ENCODE measurements at regions not wholly inside any gene's neighbourhood (a gene's known extent, or its start where the extent isn't known, plus 50 kb on each side); places are given as distances from the start of the nearest gene placed in this dataset.
"Not testable (repeated sequence)": the region's sequence is repeated elsewhere in the genome, so short reads cannot be mapped to it uniquely, and the experiment has no call there.

DNA sequence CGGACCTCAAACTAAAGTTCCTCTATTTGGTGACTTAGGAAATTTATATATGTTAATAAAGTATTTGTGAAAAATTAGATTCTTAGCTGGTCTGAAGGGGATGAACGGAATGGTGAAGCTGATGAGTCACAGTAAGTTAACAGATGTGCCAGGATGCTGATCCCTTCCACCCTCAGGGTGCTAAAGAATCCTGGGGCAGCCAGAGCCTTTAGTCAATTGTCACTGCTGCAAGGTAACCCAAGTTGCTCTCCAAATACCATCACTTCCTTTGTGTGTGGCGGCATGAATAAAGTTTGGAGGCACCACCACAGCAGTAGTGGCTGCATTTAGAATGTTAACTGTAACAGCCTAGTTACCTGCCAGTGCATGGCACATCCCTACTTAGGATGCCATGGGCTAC is 222.6 kb upstream of the PPP1R3A start:
- Histone ChIP-seq H3K79me2 (ENCODE audit: insufficient read depth, low read length) (no peaks in the 10 kb centered on the region), H3K36me3 (ENCODE audit: insufficient read depth, low read length) (no peaks in the 10 kb centered on the region), H3K27ac (ENCODE audit: low read depth, low read length, poor library complexity, severe bottlenecking) (no peak overlapping the region), H3K9me3 (ENCODE audit: low read length) (no peaks in the 10 kb centered on the region), H4K20me1 (ENCODE audit: insufficient read depth, low read length) (no peaks in the 10 kb centered on the region), H3K4me1 (ENCODE audit: insufficient read depth, low read length, severe bottlenecking) (no peaks in the 10 kb centered on the region), H3K27me3 (ENCODE audit: insufficient read depth, low read length) (no peaks in the 10 kb centered on the region), H3K4me2 (ENCODE audit: low read length) (no peak overlapping the region), H3K4me3 (ENCODE audit: low read depth, low read length, poor library complexity, severe bottlenecking) (no peak overlapping the region), H3K9me2 (ENCODE audit: low read depth, low read length) (no peaks in the 10 kb centered on the region), H3F3A (ENCODE audit: insufficient read depth, low read length) (no peaks in the 10 kb centered on the region), H2AFZ (ENCODE audit: low read length) (no peak overlapping the region), H3K9ac (ENCODE audit: low read length) (no peak overlapping the region)
- TF ChIP-seq CTCF (IDR thresholded peaks at IDR 0.05; ENCODE audit: low read length): no peak
- TF ChIP-seq EZH2 (IDR thresholded peaks at IDR 0.05; ENCODE audit: borderline replicate concordance, low read length): no peak

GRCh38 chr7:114140561-114140960 is 221.8 kb upstream of the PPP1R3A start:
- no peaks in the 10 kb centered on the region for H3K27me3 ChIP-seq (ENCODE audit: insufficient read depth, low read length)
- H3F3A ChIP-seq (ENCODE audit: insufficient read depth, low read length): no peaks in the 10 kb centered on the region
- H3K9me3 ChIP-seq (ENCODE audit: low read length): no peaks in the 10 kb centered on the region
- no peaks in the 10 kb centered on the region for H3K9me2 ChIP-seq (ENCODE audit: low read depth, low read length)
- no peak overlapping the region for H3K27ac ChIP-seq (ENCODE audit: low read depth, low read length, poor library complexity, severe bottlenecking)
- no peak overlapping the region for H3K4me3 ChIP-seq (ENCODE audit: low read depth, low read length, poor library complexity, severe bottlenecking)
- no peaks in the 10 kb centered on the region for H3K79me2 ChIP-seq (ENCODE audit: insufficient read depth, low read length)
- H3K36me3 ChIP-seq (ENCODE audit: insufficient read depth, low read length): no peaks in the 10 kb centered on the region
- H3K4me2 ChIP-seq (ENCODE audit: low read length): no peak overlapping the region
- no peaks in the 10 kb centered on the region for H3K4me1 ChIP-seq (ENCODE audit: insufficient read depth, low read length, severe bottlenecking)
- TF ChIP-seq EZH2 (IDR thresholded peaks at IDR 0.05; ENCODE audit: borderline replicate concordance, low read length): no peak
- no peak for TF ChIP-seq CTCF (IDR thresholded peaks at IDR 0.05; ENCODE audit: low read length)
- H2AFZ ChIP-seq (ENCODE audit: low read length): no peak overlapping the region
- no peak overlapping the region for H3K9ac ChIP-seq (ENCODE audit: low read length)
- no peaks in the 10 kb centered on the region for H4K20me1 ChIP-seq (ENCODE audit: insufficient read depth, low read length)

DNA sequence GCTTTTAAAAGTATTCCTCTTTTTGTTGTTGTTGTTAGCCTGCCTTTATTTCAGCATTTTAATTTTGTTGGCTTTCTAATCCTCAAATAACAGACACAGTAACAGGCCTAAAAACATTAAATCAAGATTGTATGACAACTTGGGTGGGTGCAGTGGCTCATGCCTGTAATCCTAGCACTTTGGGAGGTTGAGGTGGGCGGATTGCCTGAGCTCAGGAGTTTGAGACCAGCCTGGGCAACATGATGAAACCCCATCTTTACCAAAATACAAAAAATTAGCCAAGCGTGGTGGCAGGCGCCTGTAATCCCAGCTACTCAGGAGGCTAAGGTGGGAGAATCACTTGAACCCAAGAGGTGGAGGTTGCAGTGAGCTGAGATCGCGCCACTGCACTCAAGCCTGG is 220.9 kb upstream of the PPP1R3A start:
- not testable (repeated sequence) for H3K27ac ChIP-seq (ENCODE audit: low read depth, low read length, poor library complexity, severe bottlenecking); H3K4me2 ChIP-seq (ENCODE audit: low read length); H3K4me3 ChIP-seq (ENCODE audit: low read depth, low read length, poor library complexity, severe bottlenecking); H4K20me1 ChIP-seq (ENCODE audit: insufficient read depth, low read length); H2AFZ ChIP-seq (ENCODE audit: low read length); H3K27me3 ChIP-seq (ENCODE audit: insufficient read depth, low read length); H3F3A ChIP-seq (ENCODE audit: insufficient read depth, low read length); H3K36me3 ChIP-seq (ENCODE audit: insufficient read depth, low read length); H3K79me2 ChIP-seq (ENCODE audit: insufficient read depth, low read length); H3K4me1 ChIP-seq (ENCODE audit: insufficient read depth, low read length, severe bottlenecking); H3K9me3 ChIP-seq (ENCODE audit: low read length); H3K9ac ChIP-seq (ENCODE audit: low read length); H3K9me2 ChIP-seq (ENCODE audit: low read depth, low read length)

GRCh38 chr7:114138587-114138986 is 219.8 kb upstream of the PPP1R3A start:
- H3K27ac ChIP-seq (ENCODE audit: low read depth, low read length, poor library complexity, severe bottlenecking): no peak overlapping the region
- no peak overlapping the region for H2AFZ ChIP-seq (ENCODE audit: low read length)
- H3K4me2 ChIP-seq (ENCODE audit: low read length): no peak overlapping the region
- no peak for TF ChIP-seq CTCF (IDR thresholded peaks at IDR 0.05; ENCODE audit: low read length)
- no peak for TF ChIP-seq EZH2 (IDR thresholded peaks at IDR 0.05; ENCODE audit: borderline replicate concordance, low read length)
- no peaks in the 10 kb centered on the region for H3K27me3 ChIP-seq (ENCODE audit: insufficient read depth, low read length)
- no peaks in the 10 kb centered on the region for H3K4me1 ChIP-seq (ENCODE audit: insufficient read depth, low read length, severe bottlenecking)
- no peaks in the 10 kb centered on the region for H3K36me3 ChIP-seq (ENCODE audit: insufficient read depth, low read length)
- H4K20me1 ChIP-seq (ENCODE audit: insufficient read depth, low read length): no peaks in the 10 kb centered on the region
- no peak overlapping the region for H3K9ac ChIP-seq (ENCODE audit: low read length)
- H3K79me2 ChIP-seq (ENCODE audit: insufficient read depth, low read length): no peaks in the 10 kb centered on the region
- no peak overlapping the region for H3K4me3 ChIP-seq (ENCODE audit: low read depth, low read length, poor library complexity, severe bottlenecking)
- H3K9me2 ChIP-seq (ENCODE audit: low read depth, low read length): no peaks in the 10 kb centered on the region
- no peaks in the 10 kb centered on the region for H3F3A ChIP-seq (ENCODE audit: insufficient read depth, low read length)
- H3K9me3 ChIP-seq (ENCODE audit: low read length): no peaks in the 10 kb centered on the region
